GM12874 (cell line): ENCODE measurements at regions not wholly inside any gene's neighbourhood (a gene's known extent, or its start where the extent isn't known, plus 50 kb on each side); places are given as distances from the start of the nearest gene placed in this dataset.

Source experiments
- CTCF ChIP-seq: IDR thresholded peaks from 2 replicates; pipeline ENCODE4 v1.5.1; 2011; ENCODE audit warnings: low read depth, mild to moderate bottlenecking, control low read depth, low read length, moderate library complexity; ENCODE audit not compliant: insufficient read depth

GRCh38 chr21:20613654-20614053 is 384.6 kb upstream of the NCAM2 start:
- TF ChIP-seq CTCF: no peak

GRCh38 chr21:20617130-20617529 is 381.1 kb upstream of the NCAM2 start:
- TF ChIP-seq CTCF: no peak

GRCh38 chr21:20618878-20619277 is 379.3 kb upstream of the NCAM2 start:
- no peak for TF ChIP-seq CTCF

- no peak for TF ChIP-seq CTCF
These were observed 370.6 kb upstream of the NCAM2 start for GRCh38 chr21:20627594-20627993.

GRCh38 chr21:20631633-20632032 is 366.6 kb upstream of the NCAM2 start:
- no peak for TF ChIP-seq CTCF

GRCh38 chr21:20639026-20639425 is 359.2 kb upstream of the NCAM2 start:
- TF ChIP-seq CTCF: no peak

GRCh38 chr21:20641241-20641640 is 357.0 kb upstream of the NCAM2 start:
- TF ChIP-seq CTCF: no peak

- TF ChIP-seq CTCF: no peak
These were observed 355.5 kb upstream of the NCAM2 start for GRCh38 chr21:20642681-20643080.
